ENCODE measurements at regions not wholly inside any gene's neighbourhood (a gene's known extent, or its start where the extent isn't known, plus 50 kb on each side); places are given as distances from the start of the nearest gene placed in this dataset.

- TF ChIP-seq EZH2 (optimal IDR thresholded peaks at IDR 0.05; ENCODE audit: low read depth, low read length) (no peak), CTCF (IDR thresholded peaks at IDR 0.05; ENCODE audit: low read length) (no peak), EZH2phosphoT487 (IDR thresholded peaks at IDR 0.05; ENCODE audit: low read length) (no peak)
Observed at GRCh38 chr9:88936132-88936531, 55.1 kb upstream of the S1PR3 start.
